ENCODE measurements at regions not wholly inside any gene's neighbourhood (a gene's known extent, or its start where the extent isn't known, plus 50 kb on each side); places are given as distances from the start of the nearest gene placed in this dataset.

GRCh38 chr15:69758810-69759790 lies 306.5 kb downstream of the RPLP1 start:
- Histone ChIP-seq H3K4me2 (ENCODE audit: low read depth, low read length) (no peak overlapping the region), H3K9me1 (ENCODE audit: insufficient read depth, low read length) (peaks cover 7% of the 10 kb centered on the region), H3K14ac (replicated peaks; ENCODE audit: low read depth, low read length) (peak overlapping the region; percentile 43), H4K5ac (ENCODE audit: low read depth, low read length) (no peak overlapping the region; the same call in 1 of the 2 replicates), H3K27me3 (ENCODE audit: control insufficient read depth, insufficient read depth, low read length) (peaks cover 3% of the 10 kb centered on the region), H4K8ac (ENCODE audit: low read depth in 2 of 2, low read length in 2 of 2) (peak overlapping the region in 1 of 2 experiments; percentile 73; a peak in 2 of 4 replicates), H4K20me1 (ENCODE audit: insufficient read depth, low read length) (peaks cover 4% of the 10 kb centered on the region; the same call in 1 of the 2 replicates), H2BK20ac (ENCODE audit: low read depth, low read length) (peak overlapping the region; percentile 54; the same call in 1 of the 2 replicates), H3K27ac (ENCODE audit: insufficient read depth, low read length) (no peak overlapping the region), H2BK15ac (ENCODE audit: low read depth, low read length) (peak overlapping the region; percentile 45), H3K4me1 (ENCODE audit: control insufficient read depth, insufficient read depth, low read length) (peaks cover 12% of the 10 kb centered on the region), H2BK5ac (ENCODE audit: low read depth, low read length, poor library complexity, severe bottlenecking) (no peak overlapping the region), H3K9ac (ENCODE audit: low read depth, low read length) (no peak overlapping the region), H2BK120ac (ENCODE audit: low read depth, low read length) (peak overlapping the region; percentile 67), H3K9me3 (ENCODE audit: control insufficient read depth, insufficient read depth, low read length) (no peaks in the 10 kb centered on the region), H2AK9ac (replicated peaks; ENCODE audit: low read depth, low read length, poor library complexity) (peak overlapping the region; percentile 6), H4K91ac (ENCODE audit: insufficient read depth, low read depth, low read length) (peak overlapping the region; percentile 65), H3K4me3 (ENCODE audit: insufficient read depth, low read depth, low read length) (no peak overlapping the region), H3K79me1 (ENCODE audit: low read depth in 1 of 2, low read length in 2 of 2) (no peaks in the 10 kb centered on the region), H2AFZ (replicated peaks; ENCODE audit: low read length, poor library complexity) (peak overlapping the region; percentile 68), H3K18ac (ENCODE audit: low read depth, low read length) (peak overlapping the region; percentile 39; the same call in 1 of the 2 replicates), H3K23ac (ENCODE audit: low read depth, low read length) (no peak overlapping the region), H3K4ac (ENCODE audit: low read depth, low read length) (peak overlapping the region; percentile 67), H3K56ac (ENCODE audit: extremely low read depth, insufficient read depth, low read length) (no peak overlapping the region), H3K36me3 (ENCODE audit: control insufficient read depth, insufficient read depth, low read length) (no peaks in the 10 kb centered on the region), H2AK5ac (ENCODE audit: low read depth, low read length) (peak overlapping the region; percentile 76)
- DNase-seq (peak; percentile 62), ATAC-seq (ENCODE audit: low read depth) (no peak)
- TF ChIP-seq RFX5 (IDR thresholded peaks at IDR 0.05; ENCODE audit: low read depth, low read length), result no peak
- no peak for TF ChIP-seq MXI1 (IDR thresholded peaks at IDR 0.05; ENCODE audit: borderline replicate concordance, low read depth, low read length)
- TF ChIP-seq BHLHE40 (IDR thresholded peaks at IDR 0.05; ENCODE audit: low read depth, low read length), result no peak
- TF ChIP-seq ELK1 (IDR thresholded peaks at IDR 0.05; ENCODE audit: borderline replicate concordance, low read depth, low read length), result no peak
- no peak for TF ChIP-seq CEBPB (IDR thresholded peaks at IDR 0.05; ENCODE audit: low read depth, low read length)
- no TSS peak for BruUV-seq (replicated peaks)
- WGBS, 2 experiments (ENCODE audit: extremely low coverage in 2 of 2, insufficient read length in 1 of 2), result 0% methylated on average over 2 of the region's 8 CpGs; no CpG with 5 or more reads in 1 of the 2 experiments
- ChIA-PET POLR2A (ENCODE audit: unreplicated experiment) (no interaction called here), CTCF (no interaction called here)
- intact Hi-C loops (cut with micrococcal nuclease) (no loop called here), dilution Hi-C loops (cut with HindIII; ENCODE audit: low sequenced_read_pairs, unreplicated experiment) (no loop called here), in situ Hi-C loops (cut with MboI; ENCODE audit: low sequenced_read_pairs) (no loop called here)
